ENCODE measurements at regions not wholly inside any gene's neighbourhood (a gene's known extent, or its start where the extent isn't known, plus 50 kb on each side); places are given as distances from the start of the nearest gene placed in this dataset.
"Not testable (repeated sequence)": the region's sequence is repeated elsewhere in the genome, so short reads cannot be mapped to it uniquely, and the experiment has no call there.

GRCh38 chr5:154702477-154702876 is 52.7 kb upstream of the LARP1 start:
- DNase-seq (ENCODE audit: low read depth in 2 of 2): no peak

- not testable (repeated sequence) for DNase-seq (ENCODE audit: low read depth in 2 of 2)
Observed at GRCh38 chr5:154701725-154702124, 53.5 kb upstream of the LARP1 start.

GRCh38 chr5:154701181-154701580 is 54.0 kb upstream of the LARP1 start:
- no peak for DNase-seq (ENCODE audit: low read depth in 2 of 2)

GRCh38 chr5:154700289-154700928 is 54.8 kb upstream of the LARP1 start:
- DNase-seq (ENCODE audit: low read depth in 2 of 2): not testable (repeated sequence)

- no peak for DNase-seq (ENCODE audit: low read depth in 2 of 2)
Observed at GRCh38 chr5:154698763-154699162, 56.4 kb upstream of the LARP1 start.

GRCh38 chr5:154697371-154697770 is 57.8 kb upstream of the LARP1 start:
- DNase-seq (ENCODE audit: low read depth in 2 of 2): no peak

- no peak for DNase-seq (ENCODE audit: low read depth in 2 of 2)
Observed at GRCh38 chr5:154696891-154697290, 58.3 kb upstream of the LARP1 start.

- no peak for DNase-seq (ENCODE audit: low read depth in 2 of 2)
Observed at GRCh38 chr5:154694159-154694558, 61.0 kb upstream of the LARP1 start.

- DNase-seq (ENCODE audit: low read depth in 2 of 2): no peak
Observed at GRCh38 chr5:154690488-154690887, 64.7 kb upstream of the LARP1 start.

- no peak for DNase-seq (ENCODE audit: low read depth in 2 of 2)
Observed at GRCh38 chr5:154686490-154686889, 68.7 kb upstream of the LARP1 start.

- no peak for DNase-seq (ENCODE audit: low read depth in 2 of 2)
Observed at GRCh38 chr5:154683101-154683880, 71.9 kb upstream of the LARP1 start.

GRCh38 chr5:154679501-154679900 is 75.7 kb upstream of the LARP1 start:
- no peak for DNase-seq (ENCODE audit: low read depth in 2 of 2)

GRCh38 chr5:154677921-154678320 is 77.3 kb upstream of the LARP1 start:
- no peak for DNase-seq (ENCODE audit: low read depth in 2 of 2)

- DNase-seq (ENCODE audit: low read depth in 2 of 2): no peak
Observed at GRCh38 chr5:154676508-154676907, 78.7 kb upstream of the LARP1 start.

GRCh38 chr5:154674029-154674428 is 81.1 kb upstream of the LARP1 start:
- DNase-seq (ENCODE audit: low read depth in 2 of 2): no peak

GRCh38 chr5:154673506-154673905 is 81.7 kb upstream of the LARP1 start:
- DNase-seq (ENCODE audit: low read depth in 2 of 2): no peak

GRCh38 chr5:154669913-154670312 is 85.3 kb upstream of the LARP1 start:
- DNase-seq (ENCODE audit: low read depth in 2 of 2): not testable (repeated sequence)

GRCh38 chr5:154669402-154669801 is 85.8 kb upstream of the LARP1 start:
- DNase-seq (ENCODE audit: low read depth in 2 of 2): no peak

GRCh38 chr5:154664869-154665268 is 90.3 kb upstream of the LARP1 start:
- no peak for DNase-seq (ENCODE audit: low read depth in 2 of 2)

- DNase-seq (ENCODE audit: low read depth in 2 of 2): no peak
Observed at GRCh38 chr5:154663424-154663823, 91.8 kb upstream of the LARP1 start.

- no peak for DNase-seq (ENCODE audit: low read depth in 2 of 2)
Observed at GRCh38 chr5:154654486-154655371, 100.4 kb upstream of the LARP1 start.

GRCh38 chr5:154653764-154654485 is 101.3 kb upstream of the LARP1 start:
- no peak for DNase-seq (ENCODE audit: low read depth in 2 of 2)

All from stimulated activated CD8-positive, alpha-beta memory T cell treated with anti-CD3 and anti-CD28 coated beads, Interleukin-7, amount 100 ng/mL, for 1 hour (primary cell).